ENCODE measurements at regions not wholly inside any gene's neighbourhood (a gene's known extent, or its start where the extent isn't known, plus 50 kb on each side); places are given as distances from the start of the nearest gene placed in this dataset.

- Histone ChIP-seq H2AFZ (ENCODE audit: low read depth, low read length) (no peak overlapping the region), H4K20me1 (replicated peaks; ENCODE audit: control insufficient read depth, extremely low read depth, insufficient read depth, low read length) (no peaks in the 10 kb centered on the region), H3K4me2 (ENCODE audit: insufficient read depth, low read length) (no peak overlapping the region), H3K9me1 (replicated peaks; ENCODE audit: control insufficient read depth, extremely low read depth, insufficient read depth, low read length) (no peaks in the 10 kb centered on the region), H3K9me3 (replicated peaks; ENCODE audit: control insufficient read depth, insufficient read depth, low read length) (no peaks in the 10 kb centered on the region), H3K36me3 (ENCODE audit: control insufficient read depth in 2 of 2, extremely low read depth in 1 of 2, insufficient read depth in 2 of 2, low read length in 2 of 2) (no peaks in the 10 kb centered on the region), H3K4me1 (ENCODE audit: control insufficient read depth, extremely low read depth, insufficient read depth, low read length) (no peaks in the 10 kb centered on the region), H3K4me3 (replicated peaks in 1 of 3; ENCODE audit: insufficient read depth in 1 of 3, low read depth in 1 of 3, low read length in 3 of 3) (no peak overlapping the region), H3K27me3 (ENCODE audit: control insufficient read depth in 2 of 2, insufficient read depth in 2 of 2, low read length in 2 of 2) (no peaks in the 10 kb centered on the region), H3K9ac (replicated peaks; ENCODE audit: extremely low read depth, insufficient read depth, low read length) (no peak overlapping the region), H3K79me2 (ENCODE audit: control insufficient read depth, insufficient read depth, low read length) (no peaks in the 10 kb centered on the region), H3K27ac (ENCODE audit: insufficient read depth, low read depth, low read length) (no peak overlapping the region)
- FAIRE-seq (no peak), DNase-seq (ENCODE audit: low read depth, low spot score) (no peak)
- dilution Hi-C loops (cut with MboI; ENCODE audit: extremely low pct_ligation_motif_present, low sequenced_read_pairs): no loop called here
- intact Hi-C loops (cut with micrococcal nuclease): no loop called here
- CTCF ChIA-PET: no interaction called here
- TF ChIP-seq CTCF (IDR thresholded peaks at IDR 0.05; ENCODE audit: extremely low read depth in 1 of 2, insufficient read depth in 1 of 2, low read depth in 1 of 2, low read length in 2 of 2) (no peak), POLR2AphosphoS5 (IDR thresholded peaks at IDR 0.05; ENCODE audit: insufficient read depth, low read depth, low read length) (no peak), MAX (IDR thresholded peaks at IDR 0.05; ENCODE audit: insufficient read depth, insufficient read length) (no peak), GATA2 (IDR thresholded peaks at IDR 0.05; ENCODE audit: insufficient read depth, insufficient read length, low read depth, low read length) (no peak), JUN (IDR thresholded peaks at IDR 0.05; ENCODE audit: borderline replicate concordance, insufficient read depth, insufficient read length, low read depth) (no peak), MYC (IDR thresholded peaks at IDR 0.05; ENCODE audit: low read depth, low read length) (no peak), EZH2 (IDR thresholded peaks at IDR 0.05; ENCODE audit: borderline replicate concordance, low read depth, low read length, severe bottlenecking) (no peak), FOS (IDR thresholded peaks at IDR 0.05; ENCODE audit: borderline replicate concordance, insufficient read depth, low read length) (no peak), POLR2A (IDR thresholded peaks at IDR 0.05; ENCODE audit: low read depth, low read length) (no peak)
- POLR2A ChIA-PET: no interaction called here
- no TSS peak for BruUV-seq (replicated peaks)
Observed at GRCh38 chr11:80084608-80085007, 643.8 kb upstream of the TENM4 start.
